Central memory CD4-positive, alpha-beta T cell (primary cell): ENCODE measurements at regions not wholly inside any gene's neighbourhood (a gene's known extent, or its start where the extent isn't known, plus 50 kb on each side); places are given as distances from the start of the nearest gene placed in this dataset.

Experiments
- DNase-seq: peaks from one replicate; pipeline ENCODE4 v3.0.0; 2022

GRCh38 chr5:8150791-8151190 is 281.8 kb downstream of the MTRR start:
- DNase-seq, result no peak

GRCh38 chr5:8156706-8157105 is 287.8 kb downstream of the MTRR start:
- no peak for DNase-seq

- no peak for DNase-seq
Measured at GRCh38 chr5:8157320-8157822, 288.4 kb downstream of the MTRR start.

GRCh38 chr5:8176101-8176693 is 307.2 kb downstream of the MTRR start:
- no peak for DNase-seq

GRCh38 chr5:8184455-8185063 is 315.6 kb downstream of the MTRR start:
- no peak for DNase-seq

- DNase-seq, result no peak
Measured at GRCh38 chr5:8185852-8186251, 316.9 kb downstream of the MTRR start.

- no peak for DNase-seq
Measured at GRCh38 chr5:8188874-8189565, 320.1 kb downstream of the MTRR start.

GRCh38 chr5:8192840-8193239 is 323.9 kb downstream of the MTRR start:
- DNase-seq, result no peak

GRCh38 chr5:8196061-8196460 is 327.1 kb downstream of the MTRR start:
- no peak for DNase-seq

GRCh38 chr5:8208307-8208706 is 339.4 kb downstream of the MTRR start:
- no peak for DNase-seq

- DNase-seq, result no peak
Measured at GRCh38 chr5:8209500-8209899, 340.6 kb downstream of the MTRR start.

GRCh38 chr5:8213701-8214240 is 344.8 kb downstream of the MTRR start:
- DNase-seq, result no peak

GRCh38 chr5:8216921-8217320 is 348.0 kb downstream of the MTRR start:
- no peak for DNase-seq

- DNase-seq, result no peak
Measured at GRCh38 chr5:8226148-8226547, 357.2 kb downstream of the MTRR start.

GRCh38 chr5:8227112-8227511 is 358.2 kb downstream of the MTRR start:
- DNase-seq, result no peak

GRCh38 chr5:8229551-8229950 is 360.6 kb downstream of the MTRR start:
- DNase-seq, result no peak

GRCh38 chr5:8230868-8231267 is 361.9 kb downstream of the MTRR start:
- no peak for DNase-seq

- DNase-seq, result no peak
Measured at GRCh38 chr5:8233479-8233878, 364.5 kb downstream of the MTRR start.

- no peak for DNase-seq
Measured at GRCh38 chr5:8234179-8234770, 365.3 kb downstream of the MTRR start.

GRCh38 chr5:8238080-8238479 is 369.1 kb downstream of the MTRR start:
- no peak for DNase-seq

- DNase-seq, result no peak
Measured at GRCh38 chr5:8239198-8239597, 370.2 kb downstream of the MTRR start.

- no peak for DNase-seq
Measured at GRCh38 chr5:8239646-8240045, 370.7 kb downstream of the MTRR start.

GRCh38 chr5:8241076-8241475 is 372.1 kb downstream of the MTRR start:
- DNase-seq, result no peak

- DNase-seq, result no peak
Measured at GRCh38 chr5:8241558-8241957, 372.6 kb downstream of the MTRR start.
